Peyer's patch (tissue), 4 donors: ENCODE measurements at regions not wholly inside any gene's neighbourhood (a gene's known extent, or its start where the extent isn't known, plus 50 kb on each side); places are given as distances from the start of the nearest gene placed in this dataset.

Source experiments
- POLR2A ChIP-seq, 2 donors: fragments of 450-650 bp; IDR thresholded peaks; one replicate each; pipeline ENCODE4 v1.5.1; 2017; ENCODE audit warnings: antibody characterized with exemption in 2 of 2, mild to moderate bottlenecking in 2 of 2, moderate library complexity in 2 of 2
- TF ChIP-seq, protein P1 (sequence below), 6 experiments: fragments of 450-650 bp in 4 of 6; fragments of 200-600 bp in 2 of 6; sonication (generic) in 1 of 6; IDR thresholded peaks; one replicate each; pipeline ENCODE4 v1.5.1; 2017 to 2019; ENCODE audit warnings: antibody characterized with exemption in 6 of 6, mild to moderate bottlenecking in 3 of 6, moderate library complexity in 1 of 6

DNA sequence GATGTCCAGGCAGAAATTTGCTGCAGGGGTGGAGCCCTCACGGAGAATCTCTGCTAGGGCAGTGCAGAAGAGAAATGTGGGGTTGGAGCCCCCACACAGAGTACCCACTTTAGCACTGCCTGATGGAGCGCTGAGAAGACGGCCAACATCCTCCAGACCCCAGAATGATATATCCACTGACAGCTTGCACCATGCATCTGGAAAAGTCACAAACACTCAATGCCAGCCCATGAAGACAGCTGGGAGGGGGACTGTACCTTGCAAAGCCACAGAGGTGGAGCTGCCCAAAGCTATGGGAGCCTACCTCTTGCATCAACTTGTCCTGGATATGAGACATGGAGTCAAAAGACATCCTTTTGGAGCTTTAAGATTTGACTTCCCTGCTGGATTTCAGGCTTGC is 426.3 kb upstream of the FAM174A start:
- TF ChIP-seq, protein P1, sequence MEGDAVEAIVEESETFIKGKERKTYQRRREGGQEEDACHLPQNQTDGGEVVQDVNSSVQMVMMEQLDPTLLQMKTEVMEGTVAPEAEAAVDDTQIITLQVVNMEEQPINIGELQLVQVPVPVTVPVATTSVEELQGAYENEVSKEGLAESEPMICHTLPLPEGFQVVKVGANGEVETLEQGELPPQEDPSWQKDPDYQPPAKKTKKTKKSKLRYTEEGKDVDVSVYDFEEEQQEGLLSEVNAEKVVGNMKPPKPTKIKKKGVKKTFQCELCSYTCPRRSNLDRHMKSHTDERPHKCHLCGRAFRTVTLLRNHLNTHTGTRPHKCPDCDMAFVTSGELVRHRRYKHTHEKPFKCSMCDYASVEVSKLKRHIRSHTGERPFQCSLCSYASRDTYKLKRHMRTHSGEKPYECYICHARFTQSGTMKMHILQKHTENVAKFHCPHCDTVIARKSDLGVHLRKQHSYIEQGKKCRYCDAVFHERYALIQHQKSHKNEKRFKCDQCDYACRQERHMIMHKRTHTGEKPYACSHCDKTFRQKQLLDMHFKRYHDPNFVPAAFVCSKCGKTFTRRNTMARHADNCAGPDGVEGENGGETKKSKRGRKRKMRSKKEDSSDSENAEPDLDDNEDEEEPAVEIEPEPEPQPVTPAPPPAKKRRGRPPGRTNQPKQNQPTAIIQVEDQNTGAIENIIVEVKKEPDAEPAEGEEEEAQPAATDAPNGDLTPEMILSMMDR (IDR thresholded peaks at IDR 0.05), result no peak
- no peak for TF ChIP-seq POLR2A (IDR thresholded peaks at IDR 0.05)
